ENCODE measurements at regions not wholly inside any gene's neighbourhood (a gene's known extent, or its start where the extent isn't known, plus 50 kb on each side); places are given as distances from the start of the nearest gene placed in this dataset.

DNA sequence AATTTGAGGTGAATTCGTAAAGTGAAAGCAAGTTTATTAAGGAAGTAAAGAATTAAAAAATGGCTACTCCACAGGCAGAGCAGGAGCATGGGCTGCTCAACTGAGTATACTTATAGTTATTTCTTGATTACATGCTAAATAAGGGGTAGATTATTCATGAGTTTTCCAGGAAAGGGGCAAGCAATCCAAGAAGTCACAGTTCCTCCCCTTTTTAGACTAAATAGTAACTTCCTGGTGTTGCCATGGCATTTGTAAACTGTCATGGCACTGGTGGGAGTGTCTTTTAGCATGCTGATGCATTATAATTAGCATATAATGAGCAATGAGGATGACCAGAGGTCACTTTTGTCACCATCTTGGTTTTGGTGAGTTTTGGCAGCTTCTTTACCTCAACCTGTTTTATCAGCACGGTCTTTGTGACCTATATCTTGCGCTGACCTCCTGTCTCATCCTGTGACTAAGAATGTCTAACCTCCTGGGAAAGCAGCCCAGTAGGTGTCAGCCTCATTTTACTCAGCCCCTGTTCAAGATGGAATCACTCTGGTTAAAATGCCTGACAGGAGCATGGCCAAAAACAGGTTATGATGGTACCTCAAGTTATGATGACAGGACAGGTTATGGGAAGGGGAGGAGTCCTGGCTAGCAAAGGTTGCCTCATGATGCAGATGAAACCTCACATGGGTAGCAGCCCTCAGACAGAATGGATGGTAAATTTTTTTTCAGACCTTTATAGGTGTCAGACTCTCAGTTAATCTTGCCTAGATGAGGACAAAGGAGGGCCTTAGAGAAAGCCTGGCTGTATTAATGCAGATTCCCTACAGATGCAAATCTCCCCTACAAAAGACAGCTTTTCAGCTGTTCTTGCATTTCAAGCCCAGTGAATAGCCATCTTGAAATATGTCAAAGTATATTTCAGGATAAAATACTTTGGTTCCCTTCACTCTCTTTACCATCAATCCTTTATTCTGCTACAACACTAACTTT lies 49.7 kb downstream of the SIPA1L2 start:
- TF ChIP-seq REST (IDR thresholded peaks at IDR 0.05; ENCODE audit: low read depth) = no peak
- TF ChIP-seq EP300 (IDR thresholded peaks at IDR 0.05; ENCODE audit: borderline replicate concordance) = no peak
- TF ChIP-seq CREB1 (IDR thresholded peaks at IDR 0.05; ENCODE audit: low read depth) = no peak
- no peak for TF ChIP-seq EGR1 (IDR thresholded peaks at IDR 0.05)
- TF ChIP-seq TAF1 (IDR thresholded peaks at IDR 0.05; ENCODE audit: low read depth) = no peak
- TF ChIP-seq RAD21 (IDR thresholded peaks at IDR 0.05; ENCODE audit: low read depth) = no peak
- no peak for TF ChIP-seq YY1 (IDR thresholded peaks at IDR 0.05; ENCODE audit: low read depth)
- no peak for TF ChIP-seq TEAD4 (IDR thresholded peaks at IDR 0.05)
